IPS-15b (cell line): ENCODE measurements at regions not wholly inside any gene's neighbourhood (a gene's known extent, or its start where the extent isn't known, plus 50 kb on each side); places are given as distances from the start of the nearest gene placed in this dataset.

Source experiments
- H3K27me3 ChIP-seq: one replicate; pipeline ENCODE4 v1.6.1; 2013; ENCODE audit warnings: low read length; ENCODE audit not compliant: control insufficient read depth, insufficient read depth
- H3K36me3 ChIP-seq: one replicate; pipeline ENCODE4 v1.6.1; 2013; ENCODE audit warnings: low read length; ENCODE audit not compliant: control insufficient read depth, insufficient read depth
- H3K4me1 ChIP-seq: one replicate; pipeline ENCODE4 v1.6.1; 2013; ENCODE audit warnings: mild to moderate bottlenecking, low read length; ENCODE audit not compliant: control insufficient read depth, insufficient read depth
- H3K4me3 ChIP-seq: one replicate; pipeline ENCODE4 v1.5.1; 2013; ENCODE audit warnings: low read depth, low read length
- H3K9ac ChIP-seq: one replicate; pipeline ENCODE4 v1.6.1; 2013; ENCODE audit warnings: low read depth, mild to moderate bottlenecking, low read length
- H3K9me3 ChIP-seq: one replicate; pipeline ENCODE4 v1.6.1; 2013; ENCODE audit warnings: mild to moderate bottlenecking, low read length; ENCODE audit not compliant: control insufficient read depth, insufficient read depth

GRCh38 chr1:2880086-2880485 is 78.6 kb upstream of the TTC34 start:
- H3K4me3 ChIP-seq, result no peak overlapping the region
- no peaks in the 10 kb centered on the region for H3K4me1 ChIP-seq
- no peak overlapping the region for H3K9ac ChIP-seq
- no peaks in the 10 kb centered on the region for H3K36me3 ChIP-seq
- H3K27me3 ChIP-seq, result no peaks in the 10 kb centered on the region
- H3K9me3 ChIP-seq, result peaks cover 6% of the 10 kb centered on the region

GRCh38 chr1:2880812-2881295 is 79.4 kb upstream of the TTC34 start:
- Histone ChIP-seq H3K9ac (no peak overlapping the region), H3K9me3 (peaks cover 6% of the 10 kb centered on the region), H3K36me3 (no peaks in the 10 kb centered on the region), H3K4me3 (no peak overlapping the region), H3K27me3 (no peaks in the 10 kb centered on the region), H3K4me1 (no peaks in the 10 kb centered on the region)

GRCh38 chr1:2881556-2881955 is 80.1 kb upstream of the TTC34 start:
- no peaks in the 10 kb centered on the region for H3K27me3 ChIP-seq
- H3K36me3 ChIP-seq, result no peaks in the 10 kb centered on the region
- H3K4me3 ChIP-seq, result no peak overlapping the region
- H3K9ac ChIP-seq, result no peak overlapping the region
- no peaks in the 10 kb centered on the region for H3K4me1 ChIP-seq
- peaks cover 6% of the 10 kb centered on the region for H3K9me3 ChIP-seq

GRCh38 chr1:2882966-2883696 is 81.6 kb upstream of the TTC34 start:
- no peaks in the 10 kb centered on the region for H3K36me3 ChIP-seq
- no peak overlapping the region for H3K9ac ChIP-seq
- no peaks in the 10 kb centered on the region for H3K4me1 ChIP-seq
- H3K9me3 ChIP-seq, result peaks cover 6% of the 10 kb centered on the region
- H3K4me3 ChIP-seq, result no peak overlapping the region
- H3K27me3 ChIP-seq, result no peaks in the 10 kb centered on the region

GRCh38 chr1:2885001-2885400 is 83.5 kb upstream of the TTC34 start:
- H3K27me3 ChIP-seq, result no peaks in the 10 kb centered on the region
- H3K4me1 ChIP-seq, result no peaks in the 10 kb centered on the region
- no peak overlapping the region for H3K9ac ChIP-seq
- no peak overlapping the region for H3K4me3 ChIP-seq
- no peaks in the 10 kb centered on the region for H3K36me3 ChIP-seq
- H3K9me3 ChIP-seq, result peaks cover 6% of the 10 kb centered on the region

GRCh38 chr1:2886631-2887030 is 85.1 kb upstream of the TTC34 start:
- peaks cover 6% of the 10 kb centered on the region for H3K9me3 ChIP-seq

GRCh38 chr1:2887941-2888855 is 86.7 kb upstream of the TTC34 start:
- Histone ChIP-seq H3K4me3 (no peak overlapping the region), H3K9ac (no peak overlapping the region), H3K27me3 (no peaks in the 10 kb centered on the region), H3K4me1 (no peaks in the 10 kb centered on the region), H3K9me3 (peaks cover 6% of the 10 kb centered on the region), H3K36me3 (no peaks in the 10 kb centered on the region)

More at GRCh38 chr1:2886631-2887030, 85.1 kb upstream of the TTC34 start:
- Histone ChIP-seq H3K9ac (no peak overlapping the region), H3K4me3 (no peak overlapping the region), H3K27me3 (no peaks in the 10 kb centered on the region), H3K36me3 (no peaks in the 10 kb centered on the region), H3K4me1 (no peaks in the 10 kb centered on the region)

- no peaks in the 10 kb centered on the region for H3K9me3 ChIP-seq
- no peaks in the 10 kb centered on the region for H3K4me1 ChIP-seq
- no peaks in the 10 kb centered on the region for H3K27me3 ChIP-seq
- H3K4me3 ChIP-seq, result no peak overlapping the region
- H3K9ac ChIP-seq, result no peak overlapping the region
- H3K36me3 ChIP-seq, result no peaks in the 10 kb centered on the region
These were observed 88.8 kb upstream of the TTC34 start for GRCh38 chr1:2890221-2890850.

- no peak overlapping the region for H3K4me3 ChIP-seq
- no peaks in the 10 kb centered on the region for H3K4me1 ChIP-seq
- H3K27me3 ChIP-seq, result no peaks in the 10 kb centered on the region
- peaks cover 9% of the 10 kb centered on the region for H3K9me3 ChIP-seq
- H3K36me3 ChIP-seq, result no peaks in the 10 kb centered on the region
- H3K9ac ChIP-seq, result no peak overlapping the region
These were observed 90.5 kb upstream of the TTC34 start for GRCh38 chr1:2891923-2892448.

- H3K27me3 ChIP-seq, result no peaks in the 10 kb centered on the region
- H3K4me1 ChIP-seq, result no peaks in the 10 kb centered on the region
- no peaks in the 10 kb centered on the region for H3K36me3 ChIP-seq
- H3K4me3 ChIP-seq, result no peak overlapping the region
- H3K9me3 ChIP-seq, result peaks cover 11% of the 10 kb centered on the region
- no peak overlapping the region for H3K9ac ChIP-seq
These were observed 92.1 kb upstream of the TTC34 start for GRCh38 chr1:2893473-2894120.

- no peaks in the 10 kb centered on the region for H3K36me3 ChIP-seq
- no peaks in the 10 kb centered on the region for H3K4me1 ChIP-seq
These were observed 93.0 kb upstream of the TTC34 start for GRCh38 chr1:2894381-2895041.

More at GRCh38 chr1:2894381-2895041, 93.0 kb upstream of the TTC34 start:
- peaks cover 11% of the 10 kb centered on the region for H3K9me3 ChIP-seq
- H3K9ac ChIP-seq, result no peak overlapping the region
- H3K4me3 ChIP-seq, result no peak overlapping the region
- no peaks in the 10 kb centered on the region for H3K27me3 ChIP-seq
